Sigmoid colon (tissue), 6 donors: ENCODE measurements at regions not wholly inside any gene's neighbourhood (a gene's known extent, or its start where the extent isn't known, plus 50 kb on each side); places are given as distances from the start of the nearest gene placed in this dataset.

Experiments used
- DNase-seq: peaks from one replicate; pipeline ENCODE4 v3.0.0-alpha.2; 2019
- H3K27ac ChIP-seq, 4 donors: fragments of 200-600 bp; sonication (generic); one replicate each; pipeline ENCODE4 v1.5.1; 2016 to 2019; ENCODE audit warnings: mild to moderate bottlenecking in 1 of 4
- H3K27me3 ChIP-seq, 3 donors: fragments of 200-600 bp; sonication (generic); one replicate each; pipeline ENCODE4 v1.5.1; 2019; ENCODE audit warnings: mild to moderate bottlenecking in 1 of 3
- H3K36me3 ChIP-seq, 4 donors: fragments of 200-600 bp; sonication (generic); one replicate each; pipeline ENCODE4 v1.5.1; 2016 to 2019
- H3K4me1 ChIP-seq, 4 donors: fragments of 200-600 bp; sonication (generic); one replicate each; pipeline ENCODE4 v1.5.1; 2017 to 2019
- H3K4me3 ChIP-seq, 4 donors: fragments of 200-600 bp; sonication (generic); one replicate each; pipeline ENCODE4 v1.5.1; 2017 to 2019; ENCODE audit warnings: mild to moderate bottlenecking in 2 of 4, moderate library complexity in 1 of 4
- H3K9me3 ChIP-seq, 4 donors: fragments of 200-600 bp in 3 of 4; sonication (generic) in 3 of 4; one replicate each; pipeline versions ENCODE4 v1.5.1 to v1.6.1; 2013 to 2019
- EP300 ChIP-seq, 4 donors: sonication (generic); formaldehyde crosslinking; IDR thresholded peaks; one replicate each; pipeline ENCODE4 v1.6.1; 2017; ENCODE audit warnings: antibody characterized with exemption in 4 of 4
- POLR2A ChIP-seq, 2 donors: fragments of 450-650 bp; IDR thresholded peaks; one replicate each; pipeline ENCODE4 v1.6.1; 2016; ENCODE audit warnings: antibody characterized with exemption in 2 of 2, mild to moderate bottlenecking in 2 of 2, moderate library complexity in 2 of 2
- POLR2AphosphoS5 ChIP-seq, 4 donors: sonication (generic); formaldehyde crosslinking; IDR thresholded peaks; one replicate each; pipeline ENCODE4 v1.6.1; 2017; ENCODE audit warnings: antibody characterized with exemption in 4 of 4
- WGBS, 2 donors: extraction: QIAGEN DNeasy Blood & Tissue Kit; methylation state at CpG; one replicate each; pipeline ENCODE4 v1.1.7; 2013; 5-methylcytosine and 5-hydroxymethylcytosine counted together
- intact Hi-C: fragments of 100-400 bp; cut with DNase I; formaldehyde crosslinking; loops from one replicate; pipeline ENCODE4 v1.15.1; 2023
- TF ChIP-seq, protein P1 (sequence below), 4 experiments: fragments of 450-650 bp in 3 of 4; fragments of 200-600 bp in 1 of 4; IDR thresholded peaks; one replicate each; pipeline ENCODE4 v1.5.1; 2016 to 2019; ENCODE audit warnings: antibody characterized with exemption in 4 of 4, mild to moderate bottlenecking in 3 of 4, moderate library complexity in 2 of 4
- donor health status: healthy with polysubstance abuse.
- donor health status: healthy.

DNA sequence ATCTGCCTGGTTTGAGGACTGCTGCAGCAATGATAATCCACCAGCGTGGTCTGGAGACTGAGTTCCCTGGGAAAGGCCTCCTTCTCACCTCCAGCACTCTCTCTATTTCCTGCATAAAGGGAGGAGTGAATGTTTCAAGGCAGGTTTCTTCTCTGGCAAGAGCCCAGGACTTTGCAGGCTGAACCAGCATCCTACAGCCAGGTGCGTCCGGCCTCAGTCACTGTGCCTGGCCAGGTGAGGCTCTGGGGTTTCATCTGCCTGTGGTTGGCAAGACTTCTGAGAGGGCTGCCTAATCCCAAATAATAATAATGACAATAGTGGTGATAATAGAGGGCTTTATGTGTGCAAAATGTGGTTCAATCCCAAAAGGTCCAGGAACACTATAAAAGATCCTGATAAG is 269.0 kb upstream of the TBC1D5 start:
- Histone ChIP-seq H3K27me3 (no peaks in the 10 kb centered on the region), H3K4me1 (no peaks in the 10 kb centered on the region), H3K27ac (no peak overlapping the region), H3K9me3 (no peaks in the 10 kb centered on the region), H3K36me3 (no peaks in the 10 kb centered on the region), H3K4me3 (no peak overlapping the region)
- TF ChIP-seq, protein P1, sequence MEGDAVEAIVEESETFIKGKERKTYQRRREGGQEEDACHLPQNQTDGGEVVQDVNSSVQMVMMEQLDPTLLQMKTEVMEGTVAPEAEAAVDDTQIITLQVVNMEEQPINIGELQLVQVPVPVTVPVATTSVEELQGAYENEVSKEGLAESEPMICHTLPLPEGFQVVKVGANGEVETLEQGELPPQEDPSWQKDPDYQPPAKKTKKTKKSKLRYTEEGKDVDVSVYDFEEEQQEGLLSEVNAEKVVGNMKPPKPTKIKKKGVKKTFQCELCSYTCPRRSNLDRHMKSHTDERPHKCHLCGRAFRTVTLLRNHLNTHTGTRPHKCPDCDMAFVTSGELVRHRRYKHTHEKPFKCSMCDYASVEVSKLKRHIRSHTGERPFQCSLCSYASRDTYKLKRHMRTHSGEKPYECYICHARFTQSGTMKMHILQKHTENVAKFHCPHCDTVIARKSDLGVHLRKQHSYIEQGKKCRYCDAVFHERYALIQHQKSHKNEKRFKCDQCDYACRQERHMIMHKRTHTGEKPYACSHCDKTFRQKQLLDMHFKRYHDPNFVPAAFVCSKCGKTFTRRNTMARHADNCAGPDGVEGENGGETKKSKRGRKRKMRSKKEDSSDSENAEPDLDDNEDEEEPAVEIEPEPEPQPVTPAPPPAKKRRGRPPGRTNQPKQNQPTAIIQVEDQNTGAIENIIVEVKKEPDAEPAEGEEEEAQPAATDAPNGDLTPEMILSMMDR (IDR thresholded peaks at IDR 0.05), result no peak
- TF ChIP-seq POLR2A (IDR thresholded peaks at IDR 0.05), result no peak
- intact Hi-C loops, result no loop called here
- WGBS, 2 donors, result 82 to 89% methylated on average over 3 of the region's 3 CpGs
- no peak for DNase-seq

DNA sequence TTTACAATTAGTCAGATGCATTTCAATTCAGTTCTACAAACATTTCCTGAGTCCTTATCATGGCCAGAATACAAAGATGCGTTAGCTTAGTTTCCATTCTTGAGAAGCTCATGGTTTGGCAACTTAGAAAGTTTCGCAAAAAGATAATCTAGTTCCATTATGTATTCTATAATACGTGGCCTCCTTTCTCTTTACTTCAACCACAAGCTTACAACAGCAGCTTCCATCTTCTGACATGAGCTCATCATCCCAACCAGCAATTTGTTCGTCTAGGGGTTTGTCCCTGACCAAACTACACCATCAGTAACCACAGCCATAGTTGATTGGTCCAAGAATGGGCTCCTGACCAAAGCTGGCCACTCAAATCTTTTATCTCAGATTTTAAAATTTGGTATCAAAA is 267.6 kb upstream of the TBC1D5 start:
- Histone ChIP-seq H3K36me3 (no peaks in the 10 kb centered on the region), H3K4me1 (no peaks in the 10 kb centered on the region), H3K27me3 (no peaks in the 10 kb centered on the region), H3K4me3 (no peak overlapping the region), H3K27ac (no peak overlapping the region), H3K9me3 (no peaks in the 10 kb centered on the region)
- DNase-seq, result no peak
- TF ChIP-seq POLR2A (IDR thresholded peaks at IDR 0.05), result no peak
- no peak for TF ChIP-seq EP300 (IDR thresholded peaks at IDR 0.05)
- TF ChIP-seq POLR2AphosphoS5 (IDR thresholded peaks at IDR 0.05), result no peak
- TF ChIP-seq, protein P1 (IDR thresholded peaks at IDR 0.05), result no peak
- 86 to 89% methylated on average over 4 of the region's 4 CpGs for WGBS, 2 donors
- intact Hi-C loops, result no loop called here

DNA sequence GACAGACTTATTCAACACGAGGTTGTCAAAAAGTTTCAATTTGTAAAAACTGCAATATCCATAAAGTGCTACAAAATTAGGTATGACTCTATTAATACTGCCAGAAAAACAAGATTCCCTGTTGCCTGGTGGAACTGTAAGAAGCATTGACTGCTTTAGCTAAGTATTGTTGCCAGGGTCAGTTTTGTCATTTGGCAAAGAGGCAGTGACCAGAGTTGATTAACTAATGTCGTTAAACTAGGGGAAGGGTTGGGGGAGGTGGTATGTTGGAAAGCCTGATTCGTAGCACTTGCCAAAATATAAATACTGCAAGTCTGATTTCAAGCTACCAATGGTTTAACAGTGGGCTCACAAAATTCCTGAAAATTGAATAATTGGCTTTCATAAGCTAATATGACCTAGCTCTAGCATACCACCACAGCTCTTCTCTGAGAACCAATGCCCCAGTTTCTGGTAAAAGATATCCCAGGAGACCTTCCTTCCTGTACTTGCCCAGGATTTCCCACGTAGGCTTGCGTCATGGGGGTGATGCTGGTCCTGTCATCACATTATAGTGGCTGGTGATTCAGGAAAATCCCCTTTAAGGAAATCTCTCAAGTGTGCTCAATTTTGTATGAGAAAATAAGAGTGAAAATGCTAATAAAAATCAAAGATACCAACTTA is 266.4 kb upstream of the TBC1D5 start:
- no peak for DNase-seq
- no peaks in the 10 kb centered on the region for H3K36me3 ChIP-seq
- no peaks in the 10 kb centered on the region for H3K9me3 ChIP-seq
- no peak overlapping the region for H3K27ac ChIP-seq
- TF ChIP-seq POLR2AphosphoS5 (IDR thresholded peaks at IDR 0.05) (no peak), POLR2A (IDR thresholded peaks at IDR 0.05) (no peak), EP300 (IDR thresholded peaks at IDR 0.05) (no peak)
- TF ChIP-seq, protein P1 (IDR thresholded peaks at IDR 0.05), result no peak
- no peak overlapping the region for H3K4me3 ChIP-seq
- H3K27me3 ChIP-seq, result no peaks in the 10 kb centered on the region
- no peaks in the 10 kb centered on the region for H3K4me1 ChIP-seq
- intact Hi-C loops, result no loop called here
- WGBS, 2 donors, result 72 to 79% methylated on average over 5 of the region's 5 CpGs

DNA sequence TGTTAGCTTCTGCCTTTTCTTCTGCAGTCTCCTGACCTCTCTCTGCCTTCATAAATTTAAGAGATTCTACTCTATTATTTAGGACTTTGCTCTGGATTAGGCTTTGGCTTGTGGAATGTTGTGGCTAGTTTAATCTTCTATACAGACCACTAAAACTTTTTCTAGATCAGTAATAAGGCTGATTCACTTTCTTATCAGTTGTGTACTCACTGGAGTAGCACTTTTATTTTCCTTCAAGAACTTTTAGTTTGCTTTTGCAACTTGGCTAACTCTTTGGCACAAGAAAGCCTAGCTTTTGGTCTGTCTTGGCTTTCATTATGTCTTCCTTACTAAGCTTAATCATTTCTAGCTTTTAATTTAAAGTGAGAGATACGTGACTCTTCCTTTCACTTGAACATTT is 265.5 kb upstream of the TBC1D5 start:
- H3K9me3 ChIP-seq, result no peaks in the 10 kb centered on the region
- no peaks in the 10 kb centered on the region for H3K36me3 ChIP-seq
- TF ChIP-seq, protein P1 (IDR thresholded peaks at IDR 0.05), result no peak
- TF ChIP-seq POLR2A (IDR thresholded peaks at IDR 0.05) (no peak), EP300 (IDR thresholded peaks at IDR 0.05) (no peak), POLR2AphosphoS5 (IDR thresholded peaks at IDR 0.05) (no peak)
- intact Hi-C loops, result no loop called here
- WGBS, 2 donors, result 78 to 83% methylated on average over 1 of the region's 1 CpG
- H3K27me3 ChIP-seq, result no peaks in the 10 kb centered on the region
- DNase-seq, result no peak
- no peak overlapping the region for H3K27ac ChIP-seq
- H3K4me1 ChIP-seq, result no peaks in the 10 kb centered on the region
- no peak overlapping the region for H3K4me3 ChIP-seq

DNA sequence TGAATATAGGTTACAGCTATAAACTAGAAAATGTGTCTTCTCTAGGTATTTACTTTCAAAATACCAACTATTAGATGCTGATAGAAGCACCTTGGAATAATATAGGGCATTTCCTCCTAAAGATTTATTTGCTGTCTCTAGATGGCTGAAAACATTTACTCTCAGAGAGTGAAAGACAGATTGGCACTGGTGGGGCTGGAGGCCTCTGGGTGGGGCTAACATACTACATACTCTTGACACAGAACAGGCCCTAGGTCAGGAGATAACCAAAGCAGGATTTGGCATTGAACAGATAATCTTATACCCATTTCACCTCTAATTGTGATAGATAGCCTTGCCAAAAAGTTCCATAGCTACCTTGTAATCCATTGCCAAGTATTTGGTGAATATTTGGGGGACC is 253.3 kb upstream of the TBC1D5 start:
- H3K9me3 ChIP-seq, result no peaks in the 10 kb centered on the region
- H3K4me1 ChIP-seq, result peaks cover 0 to 8% (median 0%) of the 10 kb centered on the region in 4 donors
- H3K36me3 ChIP-seq, result no peaks in the 10 kb centered on the region
- no peak overlapping the region for H3K4me3 ChIP-seq
- intact Hi-C loops, result no loop called here
- TF ChIP-seq EP300 (IDR thresholded peaks at IDR 0.05) (no peak), POLR2AphosphoS5 (IDR thresholded peaks at IDR 0.05) (no peak), POLR2A (IDR thresholded peaks at IDR 0.05) (no peak)
- TF ChIP-seq, protein P1 (IDR thresholded peaks at IDR 0.05), result no peak
- H3K27ac ChIP-seq, result no peak overlapping the region
- DNase-seq, result no peak
- no peaks in the 10 kb centered on the region for H3K27me3 ChIP-seq
